ENCODE measurements at regions not wholly inside any gene's neighbourhood (a gene's known extent, or its start where the extent isn't known, plus 50 kb on each side); places are given as distances from the start of the nearest gene placed in this dataset.

GRCh38 chr10:3480281-3480989, 304.6 kb downstream of the KLF6 start:
- TF ChIP-seq POLR2AphosphoS5 (IDR thresholded peaks at IDR 0.05; ENCODE audit: low read depth, low read length): no peak
- TF ChIP-seq SIN3A (IDR thresholded peaks at IDR 0.05; ENCODE audit: borderline replicate concordance, insufficient read depth, low read length): no peak
- TF ChIP-seq, protein P1, sequence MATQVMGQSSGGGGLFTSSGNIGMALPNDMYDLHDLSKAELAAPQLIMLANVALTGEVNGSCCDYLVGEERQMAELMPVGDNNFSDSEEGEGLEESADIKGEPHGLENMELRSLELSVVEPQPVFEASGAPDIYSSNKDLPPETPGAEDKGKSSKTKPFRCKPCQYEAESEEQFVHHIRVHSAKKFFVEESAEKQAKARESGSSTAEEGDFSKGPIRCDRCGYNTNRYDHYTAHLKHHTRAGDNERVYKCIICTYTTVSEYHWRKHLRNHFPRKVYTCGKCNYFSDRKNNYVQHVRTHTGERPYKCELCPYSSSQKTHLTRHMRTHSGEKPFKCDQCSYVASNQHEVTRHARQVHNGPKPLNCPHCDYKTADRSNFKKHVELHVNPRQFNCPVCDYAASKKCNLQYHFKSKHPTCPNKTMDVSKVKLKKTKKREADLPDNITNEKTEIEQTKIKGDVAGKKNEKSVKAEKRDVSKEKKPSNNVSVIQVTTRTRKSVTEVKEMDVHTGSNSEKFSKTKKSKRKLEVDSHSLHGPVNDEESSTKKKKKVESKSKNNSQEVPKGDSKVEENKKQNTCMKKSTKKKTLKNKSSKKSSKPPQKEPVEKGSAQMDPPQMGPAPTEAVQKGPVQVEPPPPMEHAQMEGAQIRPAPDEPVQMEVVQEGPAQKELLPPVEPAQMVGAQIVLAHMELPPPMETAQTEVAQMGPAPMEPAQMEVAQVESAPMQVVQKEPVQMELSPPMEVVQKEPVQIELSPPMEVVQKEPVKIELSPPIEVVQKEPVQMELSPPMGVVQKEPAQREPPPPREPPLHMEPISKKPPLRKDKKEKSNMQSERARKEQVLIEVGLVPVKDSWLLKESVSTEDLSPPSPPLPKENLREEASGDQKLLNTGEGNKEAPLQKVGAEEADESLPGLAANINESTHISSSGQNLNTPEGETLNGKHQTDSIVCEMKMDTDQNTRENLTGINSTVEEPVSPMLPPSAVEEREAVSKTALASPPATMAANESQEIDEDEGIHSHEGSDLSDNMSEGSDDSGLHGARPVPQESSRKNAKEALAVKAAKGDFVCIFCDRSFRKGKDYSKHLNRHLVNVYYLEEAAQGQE (IDR thresholded peaks at IDR 0.05; ENCODE audit: insufficient read depth in 1 of 2, low read depth in 2 of 2, low read length in 2 of 2): no peak
- TF ChIP-seq FOXP2 (optimal IDR thresholded peaks at IDR 0.05; ENCODE audit: borderline replicate concordance, extremely low read depth, extremely low read length, insufficient read depth): no peak
- TF ChIP-seq TAF1 (IDR thresholded peaks at IDR 0.05; ENCODE audit: borderline replicate concordance, insufficient read depth, low read length): no peak

- TF ChIP-seq FOXP2 (optimal IDR thresholded peaks at IDR 0.05; ENCODE audit: borderline replicate concordance, extremely low read depth, extremely low read length, insufficient read depth): no peak
- no peak for TF ChIP-seq TAF1 (IDR thresholded peaks at IDR 0.05; ENCODE audit: borderline replicate concordance, insufficient read depth, low read length)
- TF ChIP-seq, protein P1 (IDR thresholded peaks at IDR 0.05; ENCODE audit: insufficient read depth in 1 of 2, low read depth in 2 of 2, low read length in 2 of 2): no peak
- no peak for TF ChIP-seq SIN3A (IDR thresholded peaks at IDR 0.05; ENCODE audit: borderline replicate concordance, insufficient read depth, low read length)
- no peak for TF ChIP-seq POLR2AphosphoS5 (IDR thresholded peaks at IDR 0.05; ENCODE audit: low read depth, low read length)
Observed at GRCh38 chr10:3478632-3479240, 306.2 kb upstream of the PITRM1 start.

- TF ChIP-seq SIN3A (IDR thresholded peaks at IDR 0.05; ENCODE audit: borderline replicate concordance, insufficient read depth, low read length) (no peak), POLR2AphosphoS5 (IDR thresholded peaks at IDR 0.05; ENCODE audit: low read depth, low read length) (no peak), TAF1 (IDR thresholded peaks at IDR 0.05; ENCODE audit: borderline replicate concordance, insufficient read depth, low read length) (no peak), FOXP2 (optimal IDR thresholded peaks at IDR 0.05; ENCODE audit: borderline replicate concordance, extremely low read depth, extremely low read length, insufficient read depth) (no peak)
- TF ChIP-seq, protein P1 (IDR thresholded peaks at IDR 0.05; ENCODE audit: insufficient read depth in 1 of 2, low read depth in 2 of 2, low read length in 2 of 2): no peak
Observed at GRCh38 chr10:3478153-3478552, 305.6 kb upstream of the PITRM1 start.

GRCh38 chr10:3477683-3478082, 305.1 kb upstream of the PITRM1 start:
- TF ChIP-seq POLR2AphosphoS5 (IDR thresholded peaks at IDR 0.05; ENCODE audit: low read depth, low read length): no peak

DNA sequence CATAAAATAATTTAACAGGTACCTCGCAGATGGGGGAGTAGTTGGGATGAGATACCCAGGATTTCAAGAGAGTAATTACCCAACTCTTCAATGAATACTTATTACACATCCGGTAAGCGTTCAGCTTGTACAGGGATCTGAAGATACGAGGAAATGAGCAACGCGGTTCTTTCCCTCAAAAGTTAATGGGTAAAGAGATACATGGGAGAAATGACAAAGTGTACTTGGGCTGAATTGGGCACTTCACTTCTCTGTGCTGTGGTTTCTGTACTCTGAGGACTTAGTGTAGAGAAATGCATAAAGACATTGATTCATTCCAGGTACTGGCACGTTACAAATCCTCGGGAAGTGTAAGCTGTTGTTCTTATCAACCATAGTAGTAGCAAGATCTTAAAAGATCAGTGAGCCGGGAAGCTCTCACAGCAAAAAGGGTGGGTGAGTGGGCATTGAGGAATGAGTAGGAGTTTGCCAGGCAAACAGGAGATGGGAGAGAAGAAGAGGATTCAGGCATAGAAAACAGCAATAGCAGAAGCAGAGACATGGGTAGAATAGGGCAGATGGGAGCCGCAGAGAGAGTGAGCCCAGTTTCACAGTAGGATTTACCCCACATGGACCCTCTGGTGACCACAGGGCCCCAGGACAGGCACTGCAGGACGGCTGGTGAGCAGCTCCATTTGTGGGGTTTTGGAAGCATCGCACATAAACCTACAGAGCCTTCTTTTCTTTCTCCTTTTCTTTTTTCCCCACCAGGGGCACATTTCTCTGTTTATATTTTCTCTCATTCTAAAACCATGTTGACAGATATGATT, 304.3 kb upstream of the PITRM1 start:
- TF ChIP-seq FOXP2 (optimal IDR thresholded peaks at IDR 0.05; ENCODE audit: borderline replicate concordance, extremely low read depth, extremely low read length, insufficient read depth): no peak
- TF ChIP-seq SIN3A (IDR thresholded peaks at IDR 0.05; ENCODE audit: borderline replicate concordance, insufficient read depth, low read length): no peak
- TF ChIP-seq TAF1 (IDR thresholded peaks at IDR 0.05; ENCODE audit: borderline replicate concordance, insufficient read depth, low read length): no peak
